Glomerular visceral epithelial cell (primary cell): ENCODE measurements at regions not wholly inside any gene's neighbourhood (a gene's known extent, or its start where the extent isn't known, plus 50 kb on each side); places are given as distances from the start of the nearest gene placed in this dataset.
"Not testable (repeated sequence)": the region's sequence is repeated elsewhere in the genome, so short reads cannot be mapped to it uniquely, and the experiment has no call there.

ENCODE experiments used
- DNase-seq: peaks from one replicate; pipeline ENCODE4 v3.0.0-alpha.2; 2016; ENCODE audit errors: extremely low spot score

DNA sequence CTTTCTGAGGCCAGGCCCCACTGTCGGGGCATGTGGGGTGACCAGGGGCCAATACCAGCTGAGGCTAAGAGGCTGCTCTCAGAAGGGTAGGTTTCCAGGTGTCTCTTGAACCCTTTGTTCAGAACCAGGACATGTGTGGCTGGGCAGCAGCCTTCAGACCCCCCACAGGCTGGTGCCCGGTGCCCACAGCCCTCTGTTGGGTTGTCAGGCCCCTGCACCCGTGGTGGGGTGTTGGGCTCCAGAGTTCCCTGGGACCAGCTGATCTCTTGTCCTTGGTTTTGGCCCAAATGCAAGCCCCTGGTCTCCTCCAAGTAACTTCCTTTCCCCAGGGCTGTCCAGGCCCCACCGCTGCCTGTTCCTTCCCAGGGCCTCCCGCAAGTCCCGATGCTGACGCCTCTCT lies 226.0 kb downstream of the TMEM121 start:
- not testable (repeated sequence) for DNase-seq

GRCh38 chr14:105760691-105761344 lies 234.4 kb downstream of the TMEM121 start:
- DNase-seq = no peak

DNA sequence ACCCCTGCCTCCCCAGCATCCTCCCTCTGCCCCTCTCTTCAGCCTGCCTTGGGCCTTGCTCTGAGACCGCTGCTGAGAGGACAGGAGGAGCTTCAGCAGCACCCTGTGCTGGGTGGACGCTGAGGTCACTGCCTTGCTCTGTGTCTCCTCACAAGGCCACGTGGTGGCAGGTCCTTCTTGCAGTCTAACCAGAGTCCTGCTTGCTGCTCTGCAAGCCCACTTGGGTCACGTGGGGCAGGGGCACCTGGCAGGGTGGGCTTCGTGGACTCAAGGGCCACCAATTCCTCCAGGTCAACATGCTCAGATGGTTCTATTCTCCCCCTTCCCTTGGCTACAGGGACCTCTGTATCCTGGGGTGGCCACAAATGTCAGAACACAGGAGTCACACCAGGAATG lies 235.0 kb downstream of the TMEM121 start:
- not testable (repeated sequence) for DNase-seq

DNA sequence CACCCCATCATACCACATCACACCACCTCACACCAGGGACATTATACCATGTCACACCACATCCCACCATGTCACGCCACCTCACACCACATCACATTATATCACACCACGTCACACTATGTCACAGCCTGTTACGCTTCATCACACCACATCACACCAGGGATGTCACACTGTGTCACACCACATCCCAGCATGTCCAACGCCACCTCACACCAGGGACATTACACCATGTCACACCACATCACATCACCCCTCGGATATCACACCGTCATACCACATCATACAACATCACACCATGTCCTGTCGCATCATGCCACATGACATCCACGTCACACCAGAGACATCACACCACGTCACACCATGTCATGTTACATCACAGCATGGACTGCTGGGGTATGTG lies 235.5 kb downstream of the TMEM121 start:
- no peak for DNase-seq

GRCh38 chr14:105762262-105762661 lies 235.9 kb downstream of the TMEM121 start:
- not testable (repeated sequence) for DNase-seq

GRCh38 chr14:105764254-105764901 lies 238.0 kb downstream of the TMEM121 start:
- DNase-seq = not testable (repeated sequence)

GRCh38 chr14:105765072-105765825 lies 238.9 kb downstream of the TMEM121 start:
- DNase-seq = not testable (repeated sequence)

DNA sequence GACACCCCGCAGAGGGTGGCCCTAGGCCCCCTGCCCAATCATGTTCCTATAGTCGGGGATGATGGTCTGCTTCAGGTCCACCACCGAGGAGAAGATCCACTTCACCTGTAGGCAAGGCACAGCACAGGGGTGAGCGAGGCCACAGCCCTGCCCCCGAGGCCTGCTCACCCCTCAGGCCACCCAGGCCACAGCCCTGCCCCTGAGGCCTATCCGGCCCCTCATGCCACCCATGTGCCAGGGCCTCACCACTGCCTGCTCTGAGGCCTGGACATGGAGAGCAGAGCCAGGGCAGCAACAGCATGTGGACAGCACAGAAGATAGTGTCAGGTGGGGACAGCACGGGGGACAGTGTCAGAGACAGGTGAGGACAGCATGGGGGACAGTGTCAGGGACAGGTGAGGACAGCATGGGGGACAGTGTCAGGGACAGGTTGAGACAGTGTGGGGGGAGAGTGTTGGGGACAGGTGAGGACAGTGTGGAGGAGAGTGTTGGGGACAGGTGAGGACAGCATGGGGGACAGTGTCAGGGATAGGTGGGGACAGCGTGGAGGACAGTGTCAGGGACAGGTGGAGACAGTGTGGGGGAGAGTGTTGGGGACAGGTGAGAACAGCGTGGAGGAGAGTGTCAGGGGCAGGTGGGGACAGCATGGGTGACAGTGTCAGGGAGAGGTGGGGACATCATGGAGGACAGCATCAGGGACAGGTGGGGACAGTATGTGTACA lies 239.7 kb downstream of the TMEM121 start:
- no peak for DNase-seq

DNA sequence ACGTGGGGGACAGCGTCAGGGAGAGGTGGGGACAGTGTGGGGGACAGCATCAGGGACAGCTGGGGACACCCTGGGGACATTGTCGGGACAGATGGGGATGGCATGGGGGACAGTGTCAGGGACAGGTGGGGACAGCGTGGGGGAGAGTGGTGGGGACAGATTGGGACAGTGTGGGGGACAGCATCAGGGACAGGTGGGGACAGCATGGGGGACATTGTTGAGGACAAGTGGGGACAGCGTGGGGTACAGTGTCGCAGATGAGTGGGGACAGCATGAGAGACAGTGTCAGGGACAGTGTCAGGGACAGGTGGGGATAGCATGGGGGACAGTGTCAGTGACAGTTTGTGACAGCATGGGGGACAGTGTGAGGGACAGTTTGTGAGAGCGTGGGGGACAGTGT lies 240.9 kb downstream of the TMEM121 start:
- DNase-seq = no peak

DNA sequence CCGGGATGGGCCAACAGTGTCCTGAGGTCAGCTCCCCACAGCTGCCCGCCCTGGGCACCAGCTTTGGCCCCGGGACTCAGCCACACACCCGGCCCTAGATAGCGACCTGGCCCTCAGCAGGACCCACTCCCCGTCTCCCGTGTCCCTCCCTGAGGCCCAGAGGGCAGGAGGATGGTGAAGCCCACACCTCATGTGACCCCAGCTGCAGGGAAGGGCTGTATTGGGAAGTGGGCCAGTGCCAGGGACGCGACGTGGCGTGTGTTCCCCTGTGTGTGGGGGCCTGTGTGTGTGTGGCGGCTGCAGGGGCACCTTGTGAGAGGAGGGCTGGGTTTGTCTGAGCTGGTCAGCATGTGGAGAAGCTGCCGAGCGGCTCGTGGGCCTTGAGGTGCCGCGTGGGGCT lies 241.7 kb downstream of the TMEM121 start:
- DNase-seq = not testable (repeated sequence)

- not testable (repeated sequence) for DNase-seq
Observed at GRCh38 chr14:105769061-105769730, 242.8 kb downstream of the TMEM121 start.

- DNase-seq = not testable (repeated sequence)
Observed at GRCh38 chr14:105770619-105771216, 244.3 kb downstream of the TMEM121 start.

- DNase-seq = not testable (repeated sequence)
Observed at GRCh38 chr14:105771261-105772226, 245.2 kb downstream of the TMEM121 start.

DNA sequence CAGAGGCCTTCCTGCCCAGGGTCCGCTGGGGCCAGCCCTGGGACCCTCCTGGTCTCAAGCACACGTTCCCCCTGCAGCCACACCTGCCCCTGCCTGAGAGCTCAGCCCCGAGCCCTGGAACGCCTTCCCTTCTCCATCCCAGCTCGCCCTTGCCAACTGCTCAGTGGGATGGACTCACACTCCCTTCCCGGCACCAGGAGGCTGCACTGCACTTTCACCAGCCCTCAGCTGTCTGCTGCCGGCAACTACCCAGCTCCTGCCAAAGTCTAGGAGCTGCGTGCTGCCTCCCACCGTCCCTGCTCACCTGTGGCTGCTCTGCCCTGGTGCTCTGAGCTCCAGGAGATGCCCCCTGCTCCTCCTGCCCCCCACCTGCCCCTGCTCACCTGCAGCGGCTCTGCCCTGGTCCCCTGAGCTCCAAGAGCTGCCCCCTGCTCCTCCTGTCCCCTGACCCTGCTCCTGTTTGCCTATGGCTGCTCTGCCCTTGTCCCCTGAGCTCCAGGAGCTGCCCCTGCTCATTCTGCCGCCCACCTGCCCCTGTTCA lies 246.4 kb downstream of the TMEM121 start:
- DNase-seq = not testable (repeated sequence)

- DNase-seq = no peak
Observed at GRCh38 chr14:105773584-105773983, 247.2 kb downstream of the TMEM121 start.

GRCh38 chr14:105774001-105774400 lies 247.6 kb downstream of the TMEM121 start:
- DNase-seq = no peak

GRCh38 chr14:105774585-105775348 lies 248.4 kb downstream of the TMEM121 start:
- not testable (repeated sequence) for DNase-seq

GRCh38 chr14:105775349-105775923 lies 249.1 kb downstream of the TMEM121 start:
- not testable (repeated sequence) for DNase-seq
